GM21825 (cell line): ENCODE measurements at regions not wholly inside any gene's neighbourhood (a gene's known extent, or its start where the extent isn't known, plus 50 kb on each side); places are given as distances from the start of the nearest gene placed in this dataset.
A peak's percentile ranks its signal among the peaks of the same experiment; 100 is the strongest.
"Not testable (repeated sequence)": the region's sequence is repeated elsewhere in the genome, so short reads cannot be mapped to it uniquely, and the experiment has no call there.

Experiments used
- ATAC-seq: cut with Tn5 transposase; IDR thresholded peaks from one replicate; pipeline ENCODE4 v1.9.1; 2021; ENCODE audit warnings: mild to moderate bottlenecking, moderate library complexity; ENCODE audit not compliant: unreplicated experiment

DNA sequence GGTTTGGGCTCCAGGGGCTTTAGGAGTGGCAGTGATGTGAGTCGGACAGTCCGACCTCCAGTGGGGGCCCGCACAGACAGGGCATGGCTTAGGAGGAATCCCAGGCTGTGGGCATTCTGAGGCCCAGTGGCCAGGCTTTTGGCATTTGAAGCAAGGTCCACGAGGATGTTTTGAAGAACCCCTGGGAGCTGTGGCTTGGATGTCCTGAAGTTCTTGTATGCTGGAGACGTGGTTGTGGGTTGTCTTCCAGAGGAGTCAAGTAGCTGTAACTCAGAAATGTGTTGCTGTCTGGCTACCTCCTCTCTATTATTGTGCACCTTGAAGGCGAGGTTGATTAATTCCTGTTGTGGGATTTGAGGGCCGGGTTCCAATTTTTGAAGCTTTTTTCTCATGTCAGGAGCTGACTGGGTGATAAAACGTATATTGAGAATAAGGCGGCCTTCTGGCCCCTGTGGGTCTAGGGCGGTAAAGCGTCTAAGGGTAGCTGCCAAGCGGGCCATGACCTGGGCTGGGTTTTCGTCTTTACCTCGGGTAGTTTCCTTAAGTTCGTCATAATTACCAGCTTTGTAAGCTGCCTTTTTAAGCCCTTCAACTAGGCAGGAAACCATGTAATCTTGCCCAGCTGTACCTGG is 67.3 kb upstream of the EZR start:
- not testable (repeated sequence) for ATAC-seq

DNA sequence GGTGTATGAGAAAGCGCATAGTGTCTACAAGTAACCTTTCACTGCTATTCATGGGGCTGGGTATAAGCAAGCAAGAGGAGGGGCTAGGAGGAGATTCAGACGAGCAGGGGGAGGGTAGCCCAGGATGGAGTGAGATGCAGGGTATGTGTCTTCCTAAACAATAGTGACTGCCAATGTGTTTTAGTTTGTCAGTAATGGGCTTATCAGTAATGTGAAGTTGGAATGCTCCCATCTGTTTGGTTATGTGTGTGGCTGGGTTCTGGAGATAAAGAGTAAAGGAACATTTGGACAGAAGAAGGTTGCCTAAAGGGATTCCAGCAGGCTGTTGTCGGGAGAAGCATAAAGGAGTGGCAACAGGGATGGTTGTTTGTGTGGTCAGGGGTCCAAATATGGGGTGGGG is 62.7 kb upstream of the EZR start:
- ATAC-seq = not testable (repeated sequence)

DNA sequence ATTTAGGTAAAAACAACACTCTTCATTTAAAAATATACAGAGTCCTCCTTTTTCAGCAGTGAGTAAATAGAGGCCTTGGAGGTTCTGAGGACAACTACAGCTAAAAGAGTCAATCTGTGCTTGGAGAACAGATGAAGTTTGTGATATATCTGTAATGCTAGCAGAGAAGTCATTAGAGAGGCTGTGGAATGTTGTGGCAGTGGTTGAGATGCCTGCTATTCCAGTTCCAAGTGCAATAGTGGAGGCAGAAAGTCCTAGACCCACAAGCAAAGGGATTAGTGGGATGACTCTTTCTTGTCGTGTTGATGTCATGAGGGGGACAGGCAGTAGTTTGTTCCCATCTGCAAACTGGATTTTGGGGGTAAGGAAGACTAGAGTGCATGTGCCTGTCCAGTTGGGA is 62.1 kb upstream of the EZR start:
- ATAC-seq = not testable (repeated sequence)

DNA sequence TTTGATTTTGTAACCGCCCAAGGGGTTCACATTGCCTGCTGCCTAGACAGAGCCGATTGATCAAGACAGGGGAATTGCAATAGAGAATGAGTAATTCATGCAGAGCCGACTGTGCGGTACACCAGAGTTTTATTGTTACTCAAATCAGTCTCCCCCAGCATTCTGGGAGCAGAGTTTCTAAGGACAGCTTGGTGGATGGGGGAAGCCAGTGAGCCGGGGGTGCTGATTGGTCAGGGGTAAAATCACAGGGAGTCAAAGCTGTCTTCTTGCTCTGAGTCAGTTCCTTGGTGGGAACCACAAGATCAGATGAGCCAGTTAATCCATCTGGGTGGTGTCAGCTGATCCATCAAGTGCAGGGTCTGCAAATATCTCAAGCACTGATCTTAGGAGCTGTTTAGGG is 60.0 kb upstream of the EZR start:
- ATAC-seq = no peak

DNA sequence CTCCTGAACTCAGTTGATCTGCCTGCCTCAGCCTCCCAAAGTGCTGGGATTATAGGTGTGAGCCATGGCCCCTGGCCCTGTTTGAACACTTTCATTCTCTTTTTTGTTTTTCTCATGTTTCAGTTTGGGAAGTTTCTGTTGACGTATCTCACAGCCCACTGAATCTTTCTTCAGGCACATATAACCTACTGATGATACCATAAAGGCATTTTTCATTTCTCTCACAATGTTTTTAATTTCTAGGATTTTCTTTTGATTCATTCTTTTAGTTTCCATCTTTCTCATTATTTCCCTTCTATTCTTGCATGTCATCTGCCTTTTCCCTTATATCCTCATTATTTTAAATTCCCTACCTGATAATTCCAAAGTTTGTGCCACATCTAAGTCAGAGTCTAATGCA is 58.5 kb upstream of the EZR start:
- no peak for ATAC-seq

DNA sequence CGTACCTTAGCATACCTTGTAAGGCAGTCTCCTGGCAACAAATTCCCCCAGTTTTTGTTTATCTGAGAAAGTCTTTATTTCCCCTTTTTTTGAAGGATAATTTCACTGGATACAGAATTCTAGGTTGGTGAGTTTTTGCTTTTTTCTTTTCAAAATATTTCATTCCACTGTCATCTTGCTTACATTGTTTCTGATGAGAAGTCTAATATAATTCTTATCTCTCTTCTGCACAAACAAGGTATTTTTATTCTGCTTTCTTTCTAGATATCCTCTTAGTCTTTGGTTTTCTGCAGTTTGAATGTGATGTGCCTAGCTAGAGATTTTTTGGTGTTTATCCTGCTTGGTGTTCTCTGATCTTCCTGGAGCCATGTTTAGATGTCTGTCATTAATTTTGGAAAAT is 57.7 kb upstream of the EZR start:
- ATAC-seq = no peak

DNA sequence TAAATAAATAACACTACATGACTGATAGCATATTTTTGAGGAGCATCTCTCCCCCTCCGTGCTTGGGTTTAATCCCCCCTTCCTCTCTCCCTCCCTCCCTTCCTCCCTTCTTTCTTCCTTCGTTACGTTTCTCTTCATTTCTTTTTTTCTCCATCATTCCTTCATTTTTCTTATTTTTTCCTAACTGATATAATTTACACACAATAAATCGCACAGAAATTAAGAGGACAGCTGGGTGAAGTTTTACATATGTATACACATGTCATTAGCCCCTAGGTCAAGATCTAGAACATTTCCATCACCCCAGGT is 51.4 kb upstream of the EZR start:
- no peak for ATAC-seq

DNA sequence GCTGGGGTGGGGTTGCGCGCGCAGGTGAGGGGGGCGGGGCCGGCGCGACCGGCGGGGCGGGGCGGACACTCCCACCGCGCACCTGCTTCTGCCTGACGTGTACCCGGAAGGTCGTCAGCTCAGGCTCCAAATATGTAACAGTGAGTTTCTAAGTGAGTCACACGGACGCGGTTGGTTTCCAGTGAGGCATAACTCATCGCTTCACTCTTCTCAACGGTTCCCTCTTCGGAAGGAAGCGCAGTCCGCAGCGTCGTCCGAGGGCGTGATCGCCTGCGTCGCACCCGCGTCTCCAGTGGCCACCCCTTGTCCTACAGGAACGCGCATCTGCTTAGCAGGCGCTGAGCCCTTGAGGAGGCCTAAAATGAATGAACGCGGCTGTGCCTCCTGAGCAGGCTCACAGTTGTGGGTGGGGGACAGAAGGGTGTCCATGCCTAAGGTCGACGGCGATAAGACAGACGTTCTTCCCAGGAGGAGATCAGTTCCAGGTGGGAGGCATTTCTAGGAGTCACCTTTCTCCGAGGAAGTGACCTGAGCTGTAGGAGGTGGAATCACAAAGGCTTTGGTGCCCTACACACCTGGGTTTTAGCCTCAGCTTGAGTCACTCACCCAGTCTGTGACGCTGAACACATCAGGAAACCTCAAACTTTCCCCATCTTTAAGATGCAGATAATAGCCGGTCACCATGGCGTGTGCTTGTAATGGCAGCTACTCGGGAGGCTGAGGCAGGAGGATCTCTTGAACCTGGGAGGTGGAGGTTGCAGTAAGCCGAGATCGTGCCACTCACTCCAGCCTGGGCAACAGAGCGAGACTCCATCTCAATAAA is 50.9 kb upstream of the EZR start:
- peak; percentile 92 for ATAC-seq

DNA sequence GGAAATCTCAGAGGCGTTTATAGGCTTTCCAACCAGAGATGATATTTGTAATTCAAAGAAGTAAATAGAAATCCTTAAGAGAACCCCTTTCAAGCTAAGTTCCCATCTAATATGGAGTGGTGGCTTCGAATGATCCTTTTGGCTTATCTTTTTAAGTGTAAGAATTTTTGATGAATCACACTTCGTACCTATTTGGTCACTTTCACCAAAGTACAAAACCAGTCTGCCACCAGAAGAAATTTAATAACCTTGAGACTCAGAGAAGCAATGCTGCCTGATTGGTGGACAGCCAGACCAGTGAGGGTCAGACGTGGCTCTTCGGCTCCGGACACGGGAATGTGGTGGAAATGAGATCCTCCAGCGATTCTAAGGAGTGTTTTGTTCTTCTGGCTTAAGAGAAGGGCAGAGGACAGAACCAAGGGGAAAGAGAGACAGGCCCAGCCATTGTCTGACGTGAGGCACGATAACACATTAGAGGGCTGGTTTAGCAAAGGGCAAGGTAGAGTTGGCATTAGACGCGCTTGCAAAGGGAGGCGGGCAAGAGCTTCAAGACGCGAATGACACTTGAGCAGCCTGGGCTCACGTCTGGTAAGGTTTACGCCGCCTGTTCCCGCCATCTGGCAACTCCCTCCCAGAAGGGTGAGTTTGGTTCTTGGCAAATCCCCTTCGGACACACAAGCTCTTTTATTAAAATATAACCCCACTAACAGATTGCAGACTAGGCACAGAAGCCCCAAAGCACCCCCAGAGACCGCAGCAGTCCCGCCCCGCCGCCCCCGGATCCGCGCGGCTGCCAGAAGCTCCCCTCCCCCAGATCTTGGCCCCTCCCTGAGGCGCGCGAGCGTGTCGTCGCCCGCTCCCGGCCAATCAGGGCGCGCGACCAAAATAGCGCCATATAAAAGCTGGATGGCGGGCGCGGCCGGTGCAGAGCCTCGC is 50.0 kb upstream of the EZR start:
- ATAC-seq = peak; percentile 71
